HG03139 (cell line): ENCODE measurements at regions not wholly inside any gene's neighbourhood (a gene's known extent, or its start where the extent isn't known, plus 50 kb on each side); places are given as distances from the start of the nearest gene placed in this dataset.

Experiments
- ATAC-seq: cut with Tn5 transposase; IDR thresholded peaks from one replicate; pipeline ENCODE4 v1.9.1; 2021; ENCODE audit not compliant: unreplicated experiment

DNA sequence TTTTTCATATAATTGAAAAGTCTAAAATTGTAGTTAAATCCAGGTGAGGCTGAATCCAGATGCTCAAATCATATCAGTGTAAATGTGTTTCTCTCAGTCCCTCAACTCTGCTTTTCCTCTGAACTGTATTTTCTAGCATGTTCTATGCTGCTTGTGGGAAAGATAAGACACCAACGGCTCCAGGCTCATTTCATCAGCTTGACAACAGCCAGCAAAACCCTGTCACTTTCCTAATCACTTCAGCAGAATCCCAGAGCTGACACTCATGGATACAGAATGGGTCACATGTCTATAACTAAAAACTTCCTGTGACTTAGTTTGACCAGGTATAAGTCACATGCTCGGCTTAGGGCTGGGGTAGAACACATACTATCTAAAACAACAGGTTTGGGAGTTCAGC is 179.4 kb upstream of the ADRA1B start:
- no peak for ATAC-seq

GRCh38 chr5:159737263-159737662 is 179.0 kb upstream of the ADRA1B start:
- no peak for ATAC-seq

GRCh38 chr5:159741829-159742322 is 174.4 kb upstream of the ADRA1B start:
- no peak for ATAC-seq

- ATAC-seq: no peak
Measured at GRCh38 chr5:159743234-159743633, 173.0 kb upstream of the ADRA1B start.

DNA sequence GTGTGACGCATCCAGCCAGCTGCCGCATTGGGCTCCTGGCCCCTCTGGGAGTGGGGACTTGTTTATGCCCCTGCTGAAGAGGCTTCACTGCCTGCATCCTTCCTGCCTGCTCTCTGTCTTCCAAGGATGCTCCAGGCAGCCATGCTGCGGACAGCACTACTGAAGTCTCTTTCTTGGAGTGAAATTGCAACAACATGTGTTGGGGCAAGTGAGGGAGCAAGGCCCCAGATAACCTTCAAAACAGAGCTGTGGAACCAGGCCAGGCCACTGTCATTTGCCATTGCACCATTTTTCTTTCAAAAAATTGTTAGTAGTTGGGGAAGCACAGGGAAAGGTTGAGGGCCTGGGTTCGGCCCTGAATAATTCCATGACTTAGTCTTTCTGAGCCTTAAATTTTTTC is 169.6 kb upstream of the ADRA1B start:
- no peak for ATAC-seq

DNA sequence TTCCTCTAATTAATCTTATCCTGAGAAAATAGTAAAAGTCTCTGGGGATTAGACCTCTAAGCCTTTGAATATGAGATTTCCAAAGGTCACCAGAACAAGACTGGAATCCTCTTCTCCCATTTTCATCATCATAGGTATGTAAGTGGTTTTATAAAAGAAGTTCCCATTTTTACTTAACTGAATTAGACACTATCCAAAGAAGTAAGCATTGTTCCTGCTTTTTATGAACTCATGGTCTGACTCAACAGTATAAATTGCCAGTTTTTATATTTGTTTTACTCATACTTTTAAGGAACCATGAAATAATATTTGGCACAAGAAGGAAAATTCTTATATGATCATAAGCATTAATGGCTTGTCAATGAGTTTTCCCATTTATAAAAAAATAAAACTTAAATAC is 167.1 kb upstream of the ADRA1B start:
- no peak for ATAC-seq

DNA sequence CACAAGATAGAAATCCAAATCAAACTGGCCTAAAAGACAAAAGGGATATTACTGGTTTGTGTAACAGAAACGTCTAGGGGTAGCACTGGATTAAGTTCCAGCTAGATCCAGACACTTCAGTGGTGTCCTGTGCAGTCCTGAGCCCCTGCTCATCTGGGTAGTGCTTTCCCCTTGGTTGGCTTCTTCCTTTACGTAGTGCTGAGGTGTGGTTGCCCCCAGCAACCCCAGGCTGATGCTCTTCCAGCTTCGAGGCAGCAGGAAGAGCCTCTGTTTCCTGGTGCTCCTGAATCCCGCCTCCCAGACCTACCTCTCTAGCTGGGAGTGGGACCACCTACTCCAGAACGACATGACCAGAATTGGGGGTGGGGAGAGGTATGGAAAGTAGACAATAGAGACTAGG is 166.1 kb upstream of the ADRA1B start:
- no peak for ATAC-seq

DNA sequence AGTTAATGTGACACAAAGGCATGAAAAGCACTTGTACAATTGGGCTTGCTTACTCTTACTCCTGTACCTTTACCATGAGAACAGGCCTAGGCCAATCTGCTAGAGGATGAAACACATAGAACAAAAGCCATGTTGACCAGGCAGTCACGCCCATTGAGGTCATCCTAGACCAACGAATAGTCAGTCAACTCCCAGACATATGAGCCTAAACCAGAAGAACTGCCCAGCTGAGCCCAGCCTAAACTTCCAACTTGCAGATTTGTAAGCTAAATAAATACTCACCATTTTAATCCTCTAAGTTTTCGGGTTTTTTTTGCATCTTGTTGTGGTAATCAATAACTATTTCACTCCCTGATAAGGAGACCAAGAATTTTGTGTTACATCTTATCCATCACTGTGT is 164.8 kb upstream of the ADRA1B start:
- no peak for ATAC-seq

- ATAC-seq: no peak
Measured at GRCh38 chr5:159752622-159753275, 163.5 kb upstream of the ADRA1B start.

DNA sequence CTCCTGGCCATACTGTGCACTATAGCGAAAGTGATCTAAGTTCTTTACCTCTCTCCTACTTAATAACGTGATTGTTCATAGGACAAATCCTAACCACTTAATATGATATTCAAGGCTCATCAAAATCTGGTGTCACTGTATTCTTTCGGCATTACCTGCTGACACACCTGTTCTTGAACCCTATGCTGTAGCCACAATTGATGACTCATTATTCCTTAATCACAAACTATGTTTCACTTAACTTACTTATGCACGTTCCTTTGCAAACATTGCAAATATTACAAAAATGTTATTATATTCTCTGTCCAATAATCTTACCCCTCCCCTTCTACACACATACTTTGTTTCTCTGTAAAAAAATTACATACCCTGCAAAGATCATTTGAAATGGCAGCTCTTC is 158.1 kb upstream of the ADRA1B start:
- no peak for ATAC-seq

- ATAC-seq: no peak
Measured at GRCh38 chr5:159759791-159760290, 156.4 kb upstream of the ADRA1B start.

DNA sequence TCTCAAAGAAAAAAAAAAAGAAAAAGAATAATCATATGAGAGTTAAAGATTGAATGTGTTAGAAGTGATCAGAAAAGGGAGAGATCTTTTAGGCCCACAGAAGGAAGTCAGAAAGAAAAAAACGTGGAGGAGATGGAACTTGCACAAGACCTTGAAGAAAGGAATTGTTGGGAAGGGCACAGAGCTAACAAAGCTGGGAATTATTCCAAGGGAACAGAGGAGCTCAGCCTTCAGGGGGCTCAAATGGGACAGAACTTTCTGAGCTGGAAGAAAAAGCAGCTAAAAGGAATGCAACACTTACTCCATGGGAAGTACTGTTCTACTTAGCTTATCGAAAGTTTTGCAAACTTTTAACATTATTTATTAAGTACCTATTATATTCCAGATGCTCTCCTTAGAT is 153.4 kb upstream of the ADRA1B start:
- ATAC-seq: no peak

GRCh38 chr5:159763562-159763961 is 152.7 kb upstream of the ADRA1B start:
- no peak for ATAC-seq

GRCh38 chr5:159764283-159765134 is 151.8 kb upstream of the ADRA1B start:
- ATAC-seq: no peak

- ATAC-seq: no peak
Measured at GRCh38 chr5:159765135-159765433, 151.2 kb upstream of the ADRA1B start.

DNA sequence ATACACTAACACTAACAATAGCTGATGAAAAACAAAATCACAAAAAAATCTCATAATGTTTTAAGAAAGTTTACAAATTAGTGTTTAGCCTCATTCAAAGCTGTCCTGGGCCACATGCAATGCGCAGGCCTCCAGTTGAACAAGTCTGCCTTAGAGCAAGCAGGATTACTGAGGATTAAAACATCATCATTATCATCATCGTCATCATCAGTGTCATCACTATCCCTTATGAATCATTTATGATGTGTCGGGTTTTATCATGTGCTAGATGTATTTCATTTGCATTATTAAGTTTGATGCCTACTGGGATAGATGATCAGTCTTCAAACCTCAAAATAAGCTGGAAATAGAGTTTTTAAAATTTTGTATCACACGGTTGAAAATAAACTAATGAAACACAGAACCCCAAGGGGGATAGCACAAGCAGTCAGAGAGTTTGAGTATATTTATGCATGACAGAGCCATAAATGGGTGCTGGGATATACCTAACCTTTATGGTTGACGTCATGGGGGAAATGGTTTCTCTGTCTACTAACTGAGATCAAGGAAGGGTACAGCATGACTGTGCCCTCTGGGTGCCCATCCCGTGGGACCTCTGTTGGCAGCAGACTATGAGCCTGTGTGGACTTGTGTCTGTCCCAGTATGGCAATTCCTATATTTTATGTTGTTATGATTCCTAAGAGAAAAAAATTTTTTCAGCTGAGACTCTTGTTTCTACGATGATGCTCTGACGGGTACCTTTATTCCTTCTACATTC is 150.3 kb upstream of the ADRA1B start:
- ATAC-seq: no peak

GRCh38 chr5:159768243-159768642 is 148.0 kb upstream of the ADRA1B start:
- ATAC-seq: no peak

DNA sequence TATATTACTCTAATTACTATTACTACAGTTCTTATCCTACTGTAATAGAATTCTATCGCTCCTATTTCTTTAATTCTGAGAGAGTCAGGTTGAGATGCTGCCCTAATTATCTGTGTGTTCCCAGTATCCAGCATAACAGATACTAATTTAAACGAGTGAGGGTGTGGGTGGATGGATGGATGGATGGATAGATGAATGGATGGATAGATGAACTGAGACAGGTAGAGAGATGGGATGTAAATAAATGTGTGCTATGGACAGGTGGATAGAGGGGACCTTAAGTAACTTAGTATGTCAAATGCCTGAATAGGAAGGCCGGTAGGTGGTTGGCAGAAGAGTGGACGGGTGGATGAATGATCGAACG is 143.6 kb upstream of the ADRA1B start:
- ATAC-seq: no peak

- peak; percentile 76 for ATAC-seq
Measured at GRCh38 chr5:159773062-159773924, 143.0 kb upstream of the ADRA1B start.

GRCh38 chr5:159774476-159775031 is 141.7 kb upstream of the ADRA1B start:
- no peak for ATAC-seq
